Gastroesophageal sphincter (tissue), 3 donors: ENCODE measurements at regions not wholly inside any gene's neighbourhood (a gene's known extent, or its start where the extent isn't known, plus 50 kb on each side); places are given as distances from the start of the nearest gene placed in this dataset.

Experiments
- CTCF ChIP-seq, 4 experiments: fragments of 200-600 bp in 2 of 4; fragments of 450-650 bp in 2 of 4; sonication (generic) in 1 of 4; IDR thresholded peaks; one replicate each; pipeline ENCODE4 v1.5.1; 2017 to 2019; ENCODE audit warnings: antibody characterized with exemption in 4 of 4, mild to moderate bottlenecking in 2 of 4, moderate library complexity in 2 of 4
- POLR2AphosphoS5 ChIP-seq: sonication (generic); formaldehyde crosslinking; IDR thresholded peaks from one replicate; pipeline ENCODE4 v1.6.1; 2017; ENCODE audit warnings: antibody characterized with exemption

DNA sequence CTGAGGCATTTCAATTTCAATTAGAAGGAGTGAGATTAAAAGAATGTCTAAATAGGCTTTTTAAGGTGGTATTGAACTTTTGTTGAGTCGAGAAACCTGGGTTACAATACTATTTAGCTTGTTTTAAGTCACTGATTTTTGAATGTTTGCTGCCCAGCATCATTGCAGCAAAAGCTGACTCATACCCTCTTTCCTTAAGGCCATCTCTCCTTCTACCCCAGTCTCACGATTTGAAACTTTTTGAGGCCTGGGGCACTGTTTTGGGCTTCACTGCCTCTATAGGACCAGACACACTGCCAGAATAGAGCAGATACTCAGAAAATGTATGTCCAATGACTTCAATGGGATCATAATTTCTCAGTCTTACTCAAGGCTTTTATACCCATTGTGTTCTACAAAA lies 319.6 kb upstream of the TGFBR2 start:
- TF ChIP-seq CTCF (IDR thresholded peaks at IDR 0.05) (no peak), POLR2AphosphoS5 (no peak)
